Heart left ventricle (tissue), 13 donors: ENCODE measurements at regions not wholly inside any gene's neighbourhood (a gene's known extent, or its start where the extent isn't known, plus 50 kb on each side); places are given as distances from the start of the nearest gene placed in this dataset.

ENCODE experiments used
- POLR2A ChIP-seq, 2 donors: fragments of 450-650 bp; IDR thresholded peaks; one replicate each; pipeline ENCODE4 v1.6.1; 2017; ENCODE audit warnings: antibody characterized with exemption in 2 of 2, mild to moderate bottlenecking in 2 of 2, moderate library complexity in 2 of 2
- TF ChIP-seq, protein P1 (sequence below), 12 donors: fragments of 200-600 bp; sonication (generic) in 4 of 12; IDR thresholded peaks; one replicate each; pipeline versions ENCODE4 v1.5.0 to v1.8.0; 2018 to 2022; ENCODE audit warnings: antibody characterized with exemption in 12 of 12, mild to moderate bottlenecking in 5 of 12
- donor health status: ischemic (EF 13 %, LVEDD 7.1; RV severe dilation, severe dysfunction).
- donor health status: DM: no; HTN: yes; CAD: no.
- donor health status: DM: no; HTN: no; CAD: no.
- donor health status: ischemic (EF 25% LVEDD 6.9; RV normal size, moderate dysfunction).
- donor health status: ischemic (EF 25% LVEDD 5.7; RV mildly dilated, moderate dysfunction).
- donor health status: ischemic (EF 35%, LVEDD 5.7; RV mildly dilated, moderate dysfunction).
- donor health status: nonischemic (EF 11% LVEDD 7.7; RV severe dilation, severe dysfunction).
- donor health status: DM: yes; HTN: yes; CAD: no.
- donor health status: PGD.
- donor health status: ischemic (EF 29% LVEDD 5.4; RV normal size, mild dysfunction).
- donor health status: nonischemic (EF 23%, LVEDD 6.1; RV moderate dilation, normal function).

DNA sequence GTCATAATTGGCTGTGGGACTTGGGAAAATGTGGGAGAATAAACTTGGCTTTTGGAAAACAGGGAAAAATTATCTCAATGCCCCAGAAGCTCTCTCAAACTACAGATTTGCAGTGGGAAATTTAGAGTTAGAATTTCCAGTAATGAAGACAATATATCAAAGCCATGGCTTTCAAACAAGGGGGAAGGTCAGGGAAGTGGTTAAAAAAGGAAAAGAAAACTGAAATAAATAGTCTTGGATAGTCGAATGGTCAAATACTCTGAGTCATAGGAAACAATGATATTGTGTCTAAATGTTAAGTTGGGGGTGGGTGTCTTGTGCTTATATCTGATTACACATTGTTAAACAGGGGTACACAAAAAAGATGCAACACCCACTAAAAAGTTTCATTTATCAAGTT is 272.4 kb upstream of the COL8A1 start:
- no peak for TF ChIP-seq POLR2A (IDR thresholded peaks at IDR 0.05)
- TF ChIP-seq, protein P1, sequence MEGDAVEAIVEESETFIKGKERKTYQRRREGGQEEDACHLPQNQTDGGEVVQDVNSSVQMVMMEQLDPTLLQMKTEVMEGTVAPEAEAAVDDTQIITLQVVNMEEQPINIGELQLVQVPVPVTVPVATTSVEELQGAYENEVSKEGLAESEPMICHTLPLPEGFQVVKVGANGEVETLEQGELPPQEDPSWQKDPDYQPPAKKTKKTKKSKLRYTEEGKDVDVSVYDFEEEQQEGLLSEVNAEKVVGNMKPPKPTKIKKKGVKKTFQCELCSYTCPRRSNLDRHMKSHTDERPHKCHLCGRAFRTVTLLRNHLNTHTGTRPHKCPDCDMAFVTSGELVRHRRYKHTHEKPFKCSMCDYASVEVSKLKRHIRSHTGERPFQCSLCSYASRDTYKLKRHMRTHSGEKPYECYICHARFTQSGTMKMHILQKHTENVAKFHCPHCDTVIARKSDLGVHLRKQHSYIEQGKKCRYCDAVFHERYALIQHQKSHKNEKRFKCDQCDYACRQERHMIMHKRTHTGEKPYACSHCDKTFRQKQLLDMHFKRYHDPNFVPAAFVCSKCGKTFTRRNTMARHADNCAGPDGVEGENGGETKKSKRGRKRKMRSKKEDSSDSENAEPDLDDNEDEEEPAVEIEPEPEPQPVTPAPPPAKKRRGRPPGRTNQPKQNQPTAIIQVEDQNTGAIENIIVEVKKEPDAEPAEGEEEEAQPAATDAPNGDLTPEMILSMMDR (IDR thresholded peaks at IDR 0.05): no peak
